H1 (cell line): ENCODE measurements at regions not wholly inside any gene's neighbourhood (a gene's known extent, or its start where the extent isn't known, plus 50 kb on each side); places are given as distances from the start of the nearest gene placed in this dataset.

Experiments used
- CTCF ChIA-PET: fragments of 300-600 bp; sonication (Branson Sonifier 250); formaldehyde crosslinking; loops from one replicate; lab custom pipeline; 2021; ENCODE audit not compliant: partially characterized antibody; lab: Charles Lee
- POLR2A ChIA-PET: fragments of 300-600 bp; sonication (Branson Sonifier 250); formaldehyde crosslinking; loops from one replicate; lab custom pipeline; 2021; ENCODE audit warnings: inconsistent platforms; ENCODE audit not compliant: partially characterized antibody; lab: Charles Lee
- DNase-seq, 2 experiments: peaks; one replicate each; pipeline versions ENCODE4 v3.0.0 to v3.0.0-alpha.2; 2010 to 2022; ENCODE audit warnings: low spot score in 2 of 2, low read depth in 1 of 2, mixed read lengths in 1 of 2
- FAIRE-seq: peaks from 2 replicates; lab custom pipeline; 2011; peaks lifted over from hg19 to GRCh38; lab: Jason Lieb, UNC
- H2AFZ ChIP-seq: 2 replicates; pipeline ENCODE4 v1.8.1; 2012; ENCODE audit warnings: low read length, inconsistent platforms
- H2AK5ac ChIP-seq: 2 replicates; pipeline ENCODE4 v1.6.1; 2013; ENCODE audit warnings: low read depth, low read length
- H2BK120ac ChIP-seq: replicated peaks from 2 replicates; pipeline ENCODE3; 2013; ENCODE audit warnings: low read depth, low read length, inconsistent platforms
- H2BK12ac ChIP-seq: 2 replicates; pipeline ENCODE4 v1.6.1; 2013; ENCODE audit warnings: low read depth, low read length
- H2BK15ac ChIP-seq: 2 replicates; pipeline ENCODE4 v1.6.1; 2013; ENCODE audit warnings: low read length
- H2BK20ac ChIP-seq: 2 replicates; pipeline ENCODE4 v1.6.1; 2013; ENCODE audit warnings: low read length
- H2BK5ac ChIP-seq: 2 replicates; pipeline ENCODE4 v1.6.1; 2013; ENCODE audit warnings: low read depth, low read length
- H3K14ac ChIP-seq: 2 replicates; pipeline ENCODE4 v1.6.1; 2013; ENCODE audit warnings: inconsistent platforms; ENCODE audit not compliant: insufficient read length
- H3K18ac ChIP-seq: 2 replicates; pipeline ENCODE4 v1.6.1; 2013; ENCODE audit warnings: low read length; ENCODE audit errors: extremely low read depth
- H3K23ac ChIP-seq: 2 replicates; pipeline ENCODE4 v1.6.1; 2013; ENCODE audit warnings: inconsistent platforms; ENCODE audit not compliant: insufficient read length
- H3K23me2 ChIP-seq: 2 replicates; pipeline ENCODE4 v1.6.1; 2013; ENCODE audit warnings: low read depth, low read length
- H3K27ac ChIP-seq: 2 replicates; pipeline ENCODE4 v1.6.1; 2011; ENCODE audit warnings: low read depth, low read length, inconsistent platforms
- H3K27me3 ChIP-seq, 4 experiments: replicated peaks in 1 of 4; 1 replicate in 1 of 4; 2 replicates in 3 of 4; pipeline versions ENCODE4 v1.6.1 to v1.8.1; 2011 to 2013; ENCODE audit warnings: low read length in 3 of 4, mild to moderate bottlenecking in 3 of 4, inconsistent platforms in 2 of 4, mixed read lengths in 2 of 4, moderate library complexity in 1 of 4; ENCODE audit not compliant: control insufficient read depth in 3 of 4, insufficient read depth in 3 of 4; ENCODE audit errors: extremely low read depth in 1 of 4
- H3K36me3 ChIP-seq, 4 experiments: 2 replicates each; pipeline versions ENCODE4 v1.6.1 to v1.8.1; 2011 to 2013; ENCODE audit warnings: mild to moderate bottlenecking in 4 of 4, low read length in 3 of 4, moderate library complexity in 2 of 4, control low read depth in 1 of 4, inconsistent platforms in 1 of 4; ENCODE audit not compliant: insufficient read depth in 4 of 4, control insufficient read depth in 2 of 4
- H3K4ac ChIP-seq: replicated peaks from 2 replicates; pipeline ENCODE3; 2013; ENCODE audit warnings: low read length, low read depth, mixed read lengths, inconsistent platforms; ENCODE audit not compliant: insufficient read length
- H3K4me1 ChIP-seq, 4 experiments: replicated peaks in 1 of 4; 1 replicate in 1 of 4; 2 replicates in 3 of 4; pipeline versions ENCODE4 v1.6.1 to v1.8.1; 2011 to 2013; ENCODE audit warnings: low read length in 3 of 4, inconsistent platforms in 2 of 4, mixed read lengths in 1 of 4; ENCODE audit not compliant: insufficient read depth in 4 of 4, control insufficient read depth in 3 of 4
- H3K4me2 ChIP-seq, 2 experiments: 2 replicates each; pipeline versions ENCODE4 v1.6.1 to v1.8.1; 2011 to 2013; ENCODE audit warnings: low read depth in 2 of 2, low read length in 2 of 2, control low read depth in 1 of 2, inconsistent platforms in 1 of 2, mild to moderate bottlenecking in 1 of 2; ENCODE audit not compliant: insufficient read depth in 1 of 2
- H3K4me3 ChIP-seq, 4 experiments: fragments of 200-600, 300-600 bp in 1 of 4; sonication (generic), shearing (Covaris generic), sonication (Bioruptor Twin) in 1 of 4; 2 replicates each; pipeline versions ENCODE4 v1.5.1 to v1.8.1; 2011 to 2016; ENCODE audit warnings: low read length in 4 of 4, low read depth in 3 of 4, control low read depth in 2 of 4, inconsistent platforms in 2 of 4, mild to moderate bottlenecking in 2 of 4, mixed read lengths in 1 of 4, moderate library complexity in 1 of 4; ENCODE audit not compliant: insufficient read depth in 2 of 4; ENCODE audit errors: extremely low read depth in 1 of 4
- H3K56ac ChIP-seq: replicated peaks from 2 replicates; pipeline ENCODE3; 2013; ENCODE audit warnings: low read depth, mild to moderate bottlenecking, mixed read lengths, low read length, inconsistent platforms; ENCODE audit not compliant: insufficient read length
- H3K79me1 ChIP-seq: 2 replicates; pipeline ENCODE4 v1.6.1; 2013; ENCODE audit warnings: low read depth, low read length, control low read depth
- H3K79me2 ChIP-seq, 2 experiments: 2 replicates each; pipeline versions ENCODE4 v1.6.1 to v1.8.1; 2012 to 2013; ENCODE audit warnings: low read length in 2 of 2, mild to moderate bottlenecking in 2 of 2, inconsistent platforms in 1 of 2; ENCODE audit not compliant: insufficient read depth in 2 of 2, control insufficient read depth in 1 of 2
- H3K9ac ChIP-seq, 4 experiments: replicated peaks in 1 of 4; 1 replicate in 1 of 4; 2 replicates in 3 of 4; pipeline versions ENCODE4 v1.6.1 to v1.8.1; 2011 to 2013; ENCODE audit warnings: low read depth in 3 of 4, low read length in 3 of 4, control low read depth in 2 of 4, mild to moderate bottlenecking in 2 of 4, moderate library complexity in 2 of 4, inconsistent platforms in 1 of 4; ENCODE audit errors: extremely low read depth in 1 of 4
- H3K9me3 ChIP-seq, 2 experiments: 2 replicates each; pipeline versions ENCODE4 v1.6.1 to v1.8.1; 2012 to 2013; ENCODE audit warnings: mild to moderate bottlenecking in 2 of 2, moderate library complexity in 2 of 2, control low read depth in 1 of 2, inconsistent platforms in 1 of 2, low read depth in 1 of 2, low read length in 1 of 2, mixed read lengths in 1 of 2; ENCODE audit not compliant: insufficient read depth in 2 of 2
- H4K20me1 ChIP-seq, 2 experiments: replicated peaks in 1 of 2; 2 replicates each; pipeline versions ENCODE3 to v1.8.1; 2011 to 2013; ENCODE audit warnings: inconsistent platforms in 2 of 2, low read length in 2 of 2, mild to moderate bottlenecking in 1 of 2; ENCODE audit not compliant: insufficient read depth in 2 of 2, control insufficient read depth in 1 of 2
- H4K5ac ChIP-seq: 2 replicates; pipeline ENCODE4 v1.6.1; 2013; ENCODE audit warnings: low read length, low read depth, mixed read lengths, inconsistent platforms; ENCODE audit not compliant: insufficient read length
- H4K8ac ChIP-seq: 2 replicates; pipeline ENCODE4 v1.8.0; 2013; ENCODE audit warnings: mild to moderate bottlenecking, moderate library complexity, low read length, inconsistent platforms; ENCODE audit not compliant: insufficient read depth; ENCODE audit errors: extremely low read depth
- H4K91ac ChIP-seq: replicated peaks from 2 replicates; pipeline ENCODE3; 2013; ENCODE audit warnings: low read length, mixed read lengths, inconsistent platforms; ENCODE audit not compliant: insufficient read length
- ATF3 ChIP-seq: IDR thresholded peaks from 2 replicates; pipeline ENCODE4 v1.6.1; 2011; ENCODE audit warnings: low read depth, mild to moderate bottlenecking, low read length; ENCODE audit not compliant: insufficient read depth
- BRCA1 ChIP-seq: IDR thresholded peaks from 2 replicates; pipeline ENCODE4 v1.6.1; 2012; ENCODE audit warnings: low read depth, low read length, improper control_type of control experiment
- CEBPB ChIP-seq: IDR thresholded peaks from 2 replicates; pipeline ENCODE4 v1.6.1; 2012; ENCODE audit warnings: low read depth, low read length
- EGR1 ChIP-seq: IDR thresholded peaks from 2 replicates; pipeline ENCODE4 v1.6.1; 2011; ENCODE audit warnings: low read depth, low read length, borderline replicate concordance
- HDAC2 ChIP-seq, 2 experiments: fragments of 300-600 bp in 1 of 2; sonication (generic) in 1 of 2; IDR thresholded peaks; 2 replicates each; pipeline ENCODE4 v1.6.1; 2011 to 2012; ENCODE audit warnings: low read depth in 2 of 2, low read length in 2 of 2, mild to moderate bottlenecking in 2 of 2, moderate library complexity in 2 of 2, borderline replicate concordance in 1 of 2, inconsistent platforms in 1 of 2
- HDAC6 ChIP-seq: IDR thresholded peaks from one replicate; pipeline ENCODE4 v1.7.1; 2012; ENCODE audit warnings: low read depth, mild to moderate bottlenecking, inconsistent platforms, low read length, moderate library complexity
- MAX ChIP-seq: IDR thresholded peaks from 2 replicates; pipeline ENCODE4 v1.6.1; 2012; ENCODE audit warnings: inconsistent platforms
- NRF1 ChIP-seq: IDR thresholded peaks from 2 replicates; pipeline ENCODE4 v1.6.1; 2011; ENCODE audit warnings: mild to moderate bottlenecking, low read depth, low read length, improper control_type of control experiment
- SAP30 ChIP-seq: fragments of 300-600 bp; sonication (generic); IDR thresholded peaks from 2 replicates; pipeline ENCODE4 v1.7.1; 2012; ENCODE audit warnings: low read length, moderate library complexity, mild to moderate bottlenecking, inconsistent platforms; ENCODE audit not compliant: insufficient read depth, insufficient replicate concordance
- SUZ12 ChIP-seq: fragments of 200-600 bp; sonication (generic); IDR thresholded peaks from 2 replicates; pipeline ENCODE4 v1.6.1; 2012; ENCODE audit warnings: mild to moderate bottlenecking, inconsistent platforms, low read length, moderate library complexity, mixed read lengths
- ZNF274 ChIP-seq: IDR thresholded peaks from 2 replicates; pipeline ENCODE4 v1.7.0; 2012; ENCODE audit warnings: low read length, borderline replicate concordance; ENCODE audit errors: extremely low read depth

DNA sequence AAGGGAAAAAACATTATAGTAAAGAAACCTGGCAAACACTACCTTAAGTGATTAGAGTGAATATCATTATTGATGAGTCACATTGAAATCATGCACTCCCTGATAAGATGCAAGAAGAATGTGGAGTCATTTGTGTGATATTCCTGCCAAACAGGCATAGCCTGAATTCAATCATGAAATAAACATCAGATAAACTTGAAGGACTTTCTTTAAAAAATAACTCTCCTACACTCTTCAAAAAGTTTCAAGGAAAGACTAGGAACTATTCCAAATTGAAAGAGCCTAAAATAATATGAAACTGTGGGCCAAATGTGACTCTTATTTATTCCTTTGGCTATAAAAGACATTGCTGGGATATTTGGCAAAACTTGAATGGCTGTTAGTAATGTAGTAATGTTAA is 625.7 kb upstream of the LMCD1 start:
- Histone ChIP-seq H3K9me3 (no peaks in the 10 kb centered on the region), H3K4ac (no peak overlapping the region), H3K4me2 (no peak overlapping the region), H4K91ac (no peak overlapping the region), H2AFZ (no peak overlapping the region), H3K36me3 (no peaks in the 10 kb centered on the region), H3K56ac (no peak overlapping the region), H3K79me2 (no peaks in the 10 kb centered on the region), H4K5ac (no peak overlapping the region), H3K23ac (no peak overlapping the region), H3K18ac (no peak overlapping the region), H3K4me3 (no peak overlapping the region), H2BK120ac (no peak overlapping the region), H4K20me1 (no peaks in the 10 kb centered on the region), H4K8ac (no peak overlapping the region), H3K9ac (no peak overlapping the region), H2AK5ac (no peak overlapping the region), H3K27me3 (no peaks in the 10 kb centered on the region), H2BK12ac (no peak overlapping the region), H2BK5ac (no peak overlapping the region), H3K23me2 (no peaks in the 10 kb centered on the region), H3K79me1 (no peaks in the 10 kb centered on the region), H2BK20ac (no peak overlapping the region), H3K4me1 (no peaks in the 10 kb centered on the region), H3K14ac (no peak overlapping the region), H2BK15ac (no peak overlapping the region), H3K27ac (no peak overlapping the region)
- ChIA-PET POLR2A (no interaction called here), CTCF (no interaction called here)
- no peak for TF ChIP-seq MAX
- no peak for TF ChIP-seq NRF1
- no peak for TF ChIP-seq SAP30
- no peak for TF ChIP-seq EGR1
- TF ChIP-seq ATF3: no peak
- TF ChIP-seq HDAC6: no peak
- TF ChIP-seq CEBPB: no peak
- TF ChIP-seq HDAC2 (IDR thresholded peaks at IDR 0.05; ENCODE audit: borderline replicate concordance in 1 of 2, low read depth in 2 of 2, low read length in 2 of 2): no peak
- TF ChIP-seq ZNF274: no peak
- no peak for TF ChIP-seq SUZ12
- TF ChIP-seq BRCA1: no peak
- DNase-seq: no peak
- no peak for FAIRE-seq
